NT2/D1 (cell line): ENCODE measurements at regions not wholly inside any gene's neighbourhood (a gene's known extent, or its start where the extent isn't known, plus 50 kb on each side); places are given as distances from the start of the nearest gene placed in this dataset.

Experiments used
- SUZ12 ChIP-seq: IDR thresholded peaks from 2 replicates; pipeline ENCODE4 v1.6.1; 2011; ENCODE audit not compliant: insufficient read length, insufficient read depth; ENCODE audit errors: extremely low read depth
- YY1 ChIP-seq: IDR thresholded peaks from 2 replicates; pipeline ENCODE4 v1.6.1; 2011; ENCODE audit not compliant: insufficient read length, insufficient read depth
- ZNF274 ChIP-seq: IDR thresholded peaks from 2 replicates; pipeline ENCODE4 v1.6.1; 2011; ENCODE audit warnings: mild to moderate bottlenecking, low read depth, low read length

DNA sequence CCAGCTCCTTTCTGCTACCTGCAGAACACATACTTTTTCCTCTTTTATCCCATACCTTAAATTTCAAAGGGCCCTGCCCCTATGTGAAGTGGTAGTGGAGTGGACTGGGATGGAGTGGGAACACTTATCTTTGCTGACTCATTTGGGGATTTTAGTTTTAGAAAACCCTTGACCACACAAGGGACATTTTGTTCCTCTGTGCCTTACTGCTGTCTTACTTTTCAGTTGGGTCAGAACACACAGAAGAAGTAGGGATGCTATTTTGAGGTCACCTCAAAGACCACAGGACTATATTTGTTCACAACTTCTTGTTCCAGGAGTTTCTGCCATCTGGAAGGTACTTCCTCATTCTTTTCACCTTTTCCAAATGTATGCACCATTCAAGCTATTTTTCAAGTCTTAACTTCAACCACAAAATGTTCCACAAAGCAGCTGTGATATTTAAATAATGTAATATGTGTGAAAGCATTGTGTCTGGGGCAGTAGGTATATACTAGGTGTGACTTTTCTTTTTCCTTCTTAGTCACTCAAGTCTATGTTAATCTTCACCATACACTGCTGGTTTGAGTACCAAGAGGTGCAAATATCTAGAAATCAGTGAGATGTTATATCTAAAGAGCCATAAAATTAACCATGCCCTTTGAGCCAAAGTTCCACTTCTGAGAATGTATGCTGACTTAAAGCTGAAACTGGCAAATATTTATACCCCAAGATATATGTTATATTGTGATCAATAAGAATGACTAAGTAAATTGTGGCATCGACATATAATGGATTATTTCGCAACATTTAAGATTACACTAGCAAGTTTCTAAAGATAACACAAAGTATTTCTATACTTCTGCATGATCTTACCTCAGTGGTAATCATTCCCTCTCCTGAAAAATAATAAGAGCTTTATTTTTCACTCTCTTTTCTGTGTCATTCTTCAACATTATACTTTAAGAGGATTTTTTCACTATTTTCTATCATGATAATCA is 308.5 kb downstream of the MRPL39 start:
- TF ChIP-seq ZNF274 (no peak), YY1 (no peak), SUZ12 (no peak)
